NCI-H345 (cell line): ENCODE measurements at regions not wholly inside any gene's neighbourhood (a gene's known extent, or its start where the extent isn't known, plus 50 kb on each side); places are given as distances from the start of the nearest gene placed in this dataset.
"Not testable (repeated sequence)": the region's sequence is repeated elsewhere in the genome, so short reads cannot be mapped to it uniquely, and the experiment has no call there.

ENCODE experiments used
- DNase-seq: peaks from one replicate; lab custom pipeline; 2025; lab: John Stamatoyannopoulos, UW

- DNase-seq: not testable (repeated sequence)
Observed at GRCh38 chr10:38362514-38362913, 268.4 kb downstream of the ZNF37A start.

GRCh38 chr10:38364073-38364472, 269.9 kb downstream of the ZNF37A start:
- DNase-seq: not testable (repeated sequence)

DNA sequence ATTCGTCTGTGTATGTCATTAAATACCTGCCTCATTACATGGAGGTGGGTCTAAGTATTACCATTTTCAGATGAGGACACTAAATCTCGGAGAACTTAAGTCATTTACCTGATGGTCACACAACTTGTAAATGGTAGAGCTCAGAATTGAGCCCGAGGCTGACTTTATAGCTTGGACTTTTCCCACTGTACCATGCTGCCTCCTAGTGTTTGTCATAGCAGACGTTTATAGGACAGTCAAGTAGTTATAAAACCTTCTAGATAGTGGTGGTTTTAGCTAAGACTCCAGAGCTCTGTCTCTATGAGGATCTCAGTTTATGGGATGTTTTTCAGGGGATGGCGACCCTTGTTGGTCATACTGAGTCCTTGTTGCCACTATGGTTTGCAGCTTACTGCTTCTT, 271.8 kb downstream of the ZNF37A start:
- not testable (repeated sequence) for DNase-seq

GRCh38 chr10:38383800-38384199, 289.7 kb downstream of the ZNF37A start:
- DNase-seq: not testable (repeated sequence)

DNA sequence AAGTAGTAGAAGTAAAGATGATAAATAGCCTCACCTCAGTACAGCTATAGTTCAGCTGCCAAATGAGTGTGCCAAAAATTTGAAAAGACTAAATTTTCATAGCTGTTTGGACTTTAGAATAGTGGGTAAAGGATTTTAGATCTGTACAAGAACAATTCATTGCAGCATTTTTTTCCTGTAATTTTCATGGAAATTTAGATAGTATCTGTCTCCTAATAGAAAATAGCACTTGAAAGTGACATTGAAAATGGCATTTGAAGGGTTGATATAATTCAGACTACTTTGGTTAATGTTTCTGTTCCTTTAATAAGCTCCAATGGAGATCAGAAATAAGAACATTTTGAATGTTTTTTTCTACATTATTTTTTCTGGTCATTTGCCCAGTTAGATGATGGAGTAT, 292.7 kb downstream of the ZNF37A start:
- not testable (repeated sequence) for DNase-seq

DNA sequence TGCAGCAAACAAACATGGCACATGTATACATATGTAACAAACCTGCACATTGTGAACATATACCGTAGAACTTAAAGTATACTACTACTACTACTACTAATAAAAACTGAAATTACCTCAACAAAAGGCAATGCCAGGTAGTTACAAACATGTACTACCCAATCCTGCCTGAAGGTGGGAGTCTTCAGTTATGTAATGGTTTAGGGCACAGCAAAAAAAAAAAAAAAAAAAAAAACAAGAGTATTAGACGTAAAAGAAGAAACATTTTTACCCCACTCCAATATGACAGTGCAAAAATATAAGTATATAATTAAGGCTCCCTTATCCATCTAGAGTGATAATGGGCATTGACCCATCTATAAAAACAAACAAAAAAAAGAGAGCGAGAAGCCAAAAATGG, 296.6 kb downstream of the ZNF37A start:
- not testable (repeated sequence) for DNase-seq

DNA sequence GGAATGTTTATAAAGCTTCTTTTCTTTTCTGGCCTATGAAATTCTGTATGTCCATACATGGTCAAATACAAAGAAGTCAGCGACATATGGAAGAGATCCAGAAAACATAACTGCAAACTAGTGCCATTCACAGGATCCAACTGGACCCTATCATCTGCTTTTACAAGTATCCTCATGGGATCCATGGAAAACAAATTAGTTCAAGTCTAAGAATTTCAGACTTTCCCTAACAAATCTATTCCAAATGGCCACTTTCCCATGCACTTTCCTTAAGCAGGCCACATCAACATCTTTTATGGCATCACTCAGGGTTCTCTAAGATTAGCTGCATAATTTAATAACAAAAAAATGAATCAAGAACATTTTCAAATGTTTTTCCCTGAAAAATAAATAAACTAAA, 301.3 kb downstream of the ZNF37A start:
- DNase-seq: not testable (repeated sequence)

DNA sequence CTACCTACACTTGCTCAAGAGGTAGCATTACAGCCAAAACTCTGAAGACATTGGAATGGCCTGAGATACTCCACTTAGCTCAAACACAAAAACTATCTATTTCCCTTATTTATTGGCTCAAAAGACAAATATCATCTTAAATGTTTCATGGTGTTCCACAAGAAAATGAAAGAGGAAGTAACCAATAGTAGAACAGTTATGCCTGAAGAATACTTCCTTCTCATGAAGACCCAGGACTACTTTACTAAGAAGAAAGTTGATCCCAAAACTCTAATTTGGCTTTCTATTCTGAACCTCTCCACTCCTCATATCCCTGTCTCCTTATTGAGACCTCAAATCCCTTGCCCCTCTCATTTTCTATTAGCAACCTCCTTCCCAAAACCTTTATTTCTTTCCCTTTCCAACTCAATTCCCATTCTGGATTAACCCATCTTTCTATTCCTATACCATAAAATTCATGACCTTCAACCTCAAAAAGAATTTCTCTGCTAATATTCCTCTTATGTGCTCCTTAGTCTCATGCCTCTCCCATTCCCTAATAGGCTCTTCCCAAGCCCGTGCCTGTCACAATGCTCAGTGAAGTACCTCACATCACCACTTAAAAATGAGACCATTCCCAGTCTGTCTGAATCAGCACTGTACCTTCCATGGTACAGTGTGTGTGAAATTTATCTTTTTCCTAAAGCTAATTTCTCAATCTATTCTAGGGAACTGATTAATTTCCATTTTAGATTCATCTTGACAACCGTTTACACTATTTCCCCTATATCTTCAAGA, 302.2 kb downstream of the ZNF37A start:
- DNase-seq: not testable (repeated sequence)

DNA sequence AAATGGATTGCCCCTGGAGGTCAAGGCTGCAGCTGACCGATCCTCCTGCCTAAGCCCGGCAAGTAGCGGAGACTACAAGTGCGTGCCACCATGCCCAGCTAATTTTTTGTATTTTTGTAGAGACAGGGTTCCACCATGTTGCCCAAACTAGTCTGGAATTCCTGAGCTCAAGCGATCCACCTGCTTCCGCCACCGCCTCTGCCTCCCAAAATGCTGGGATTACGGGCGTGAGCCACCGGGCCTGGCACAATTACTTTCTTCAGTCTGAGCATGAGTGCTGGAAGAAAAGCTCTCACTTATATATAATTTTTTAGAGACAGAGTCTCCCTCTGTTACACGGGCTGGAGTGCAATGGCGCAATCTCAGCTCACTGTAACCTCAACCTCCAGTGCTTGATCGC, 307.4 kb downstream of the ZNF37A start:
- not testable (repeated sequence) for DNase-seq

DNA sequence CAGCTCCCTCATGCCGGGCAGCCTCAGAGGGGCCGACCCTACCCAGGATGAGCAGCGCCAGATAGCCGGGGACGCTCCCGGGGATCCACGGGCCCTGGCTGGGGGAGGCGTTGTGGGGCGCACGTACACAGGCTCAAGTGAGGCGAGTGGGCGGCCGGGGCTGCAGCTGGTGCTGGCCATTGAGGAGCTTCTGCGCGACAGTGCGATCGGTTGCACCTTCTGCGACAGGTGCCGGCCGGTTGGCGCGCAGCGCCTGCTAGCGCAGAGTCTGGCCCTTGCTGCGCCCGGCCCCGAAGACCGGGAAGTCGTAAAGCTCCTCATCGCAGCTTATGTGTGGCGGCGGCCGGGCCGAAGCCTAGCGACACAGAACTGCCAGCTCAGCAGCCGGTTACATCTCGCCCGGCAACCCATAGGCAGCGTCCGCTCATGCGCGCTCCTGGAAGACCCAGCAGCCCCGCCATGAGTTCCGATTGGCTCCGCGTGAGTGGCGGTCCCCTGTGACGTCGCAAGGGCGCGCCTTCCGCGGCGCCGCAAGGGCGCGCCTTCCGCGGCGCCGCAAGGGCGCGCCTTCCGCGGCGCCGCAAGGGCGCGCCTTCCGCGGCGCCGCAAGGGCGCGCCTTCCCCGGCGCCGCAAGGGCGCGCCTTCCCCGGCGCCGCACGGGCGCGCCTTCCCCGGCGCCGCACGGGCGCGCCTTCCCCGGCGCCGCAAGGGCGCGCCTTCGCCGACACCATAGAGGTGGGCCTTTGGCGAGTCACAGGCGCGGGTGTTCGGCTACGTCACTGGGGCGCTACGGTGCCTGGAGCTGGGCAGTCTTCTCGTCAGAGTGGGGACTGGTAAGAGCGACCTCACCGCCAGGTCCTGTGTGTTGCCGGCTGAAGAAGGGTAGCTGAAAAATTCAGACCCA, 308.6 kb downstream of the ZNF37A start:
- peak; percentile 85 for DNase-seq

DNA sequence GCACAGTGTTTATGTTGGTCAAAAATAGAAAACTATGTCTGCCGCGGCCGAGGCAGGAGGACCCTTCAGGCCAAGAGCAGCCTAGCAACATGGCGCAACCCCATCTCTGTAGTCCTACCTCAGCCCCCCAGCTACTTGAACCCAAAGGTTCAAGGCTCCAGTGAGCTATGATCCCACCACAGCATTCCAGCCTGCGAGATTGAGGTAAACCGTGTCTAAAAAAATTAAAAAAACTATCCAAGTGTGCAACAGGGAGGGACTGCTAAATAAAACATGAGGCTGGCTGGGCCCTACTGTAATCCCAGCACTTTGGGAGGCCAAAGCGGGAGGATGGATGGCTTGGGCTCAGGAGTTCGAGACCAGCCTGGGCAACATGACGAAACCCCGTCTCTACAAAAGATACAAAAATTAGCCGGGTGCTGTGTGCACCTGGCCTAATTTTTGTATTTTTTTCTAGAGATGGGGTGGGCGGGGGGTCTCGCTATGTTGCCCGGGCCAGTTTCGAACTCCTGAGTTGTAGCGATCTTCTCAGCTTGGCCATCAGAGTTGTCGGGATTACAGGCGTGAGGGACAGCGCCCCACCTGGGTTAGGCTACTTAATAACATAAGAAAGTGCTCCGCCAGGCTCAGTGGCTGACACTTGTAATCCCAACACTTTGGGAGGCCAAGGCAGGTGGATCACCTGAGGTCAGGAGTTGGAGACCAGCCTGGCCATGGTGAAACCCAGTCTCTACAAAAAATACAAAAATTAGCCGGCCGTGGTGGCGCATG, 309.4 kb downstream of the ZNF37A start:
- DNase-seq: not testable (repeated sequence)

DNA sequence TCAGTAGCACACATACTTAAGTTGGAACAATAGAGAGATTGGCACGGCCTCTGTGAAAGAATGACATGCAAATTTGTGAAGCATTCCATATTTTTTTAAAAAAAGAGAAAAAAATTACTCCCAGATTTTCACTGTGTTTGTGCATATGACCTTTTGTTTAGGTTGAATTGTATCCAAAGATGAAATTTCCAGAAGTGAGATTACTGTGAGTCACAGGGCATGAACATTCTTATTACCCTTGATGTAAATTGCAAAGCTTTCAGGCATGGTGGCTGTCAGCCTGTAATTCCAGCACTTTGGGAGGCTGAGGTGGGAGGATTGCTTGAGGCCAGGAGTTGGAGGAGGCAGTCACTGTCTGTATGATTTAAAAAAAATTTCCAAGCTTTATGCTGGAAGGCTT, 329.5 kb downstream of the ZNF37A start:
- not testable (repeated sequence) for DNase-seq

DNA sequence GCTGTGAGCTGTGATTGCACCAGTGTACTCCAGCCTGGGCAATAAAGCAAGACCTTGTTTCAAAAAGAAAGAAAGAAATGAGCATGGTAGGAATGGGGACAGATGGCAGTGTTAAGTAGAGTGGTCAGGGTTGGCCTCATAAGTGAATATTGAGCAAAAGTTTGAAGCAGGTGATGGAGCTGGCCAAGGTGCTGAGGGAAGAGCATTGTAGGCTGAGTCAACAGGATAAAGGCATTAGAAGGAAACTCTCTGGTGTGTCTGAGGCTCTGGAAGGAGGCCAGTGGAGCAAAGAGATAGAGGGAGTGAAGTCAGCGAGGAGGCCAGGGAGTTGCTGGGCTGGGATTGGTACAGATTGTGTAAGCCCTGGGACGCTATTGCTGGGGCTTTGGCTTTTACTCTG, 336.1 kb downstream of the ZNF37A start:
- not testable (repeated sequence) for DNase-seq

DNA sequence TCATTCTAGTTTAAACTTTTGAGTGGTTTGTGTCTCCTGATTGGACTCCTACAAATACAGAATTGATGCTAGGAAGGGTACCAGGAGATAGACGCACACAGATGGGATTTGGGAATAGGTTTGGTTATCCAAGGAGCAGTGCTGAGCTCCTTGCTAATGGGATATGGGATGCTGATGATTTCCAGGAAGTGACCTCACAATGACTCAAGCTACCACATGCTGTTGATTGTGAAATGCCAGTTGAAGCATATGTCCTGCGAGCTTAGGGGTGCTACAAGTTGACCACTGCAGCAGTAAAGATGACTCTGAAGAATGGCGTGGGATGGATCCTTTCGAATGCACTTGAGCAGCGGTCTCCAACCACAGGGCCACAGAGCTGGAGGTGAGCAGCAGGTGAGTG, 343.2 kb downstream of the ZNF37A start:
- not testable (repeated sequence) for DNase-seq

DNA sequence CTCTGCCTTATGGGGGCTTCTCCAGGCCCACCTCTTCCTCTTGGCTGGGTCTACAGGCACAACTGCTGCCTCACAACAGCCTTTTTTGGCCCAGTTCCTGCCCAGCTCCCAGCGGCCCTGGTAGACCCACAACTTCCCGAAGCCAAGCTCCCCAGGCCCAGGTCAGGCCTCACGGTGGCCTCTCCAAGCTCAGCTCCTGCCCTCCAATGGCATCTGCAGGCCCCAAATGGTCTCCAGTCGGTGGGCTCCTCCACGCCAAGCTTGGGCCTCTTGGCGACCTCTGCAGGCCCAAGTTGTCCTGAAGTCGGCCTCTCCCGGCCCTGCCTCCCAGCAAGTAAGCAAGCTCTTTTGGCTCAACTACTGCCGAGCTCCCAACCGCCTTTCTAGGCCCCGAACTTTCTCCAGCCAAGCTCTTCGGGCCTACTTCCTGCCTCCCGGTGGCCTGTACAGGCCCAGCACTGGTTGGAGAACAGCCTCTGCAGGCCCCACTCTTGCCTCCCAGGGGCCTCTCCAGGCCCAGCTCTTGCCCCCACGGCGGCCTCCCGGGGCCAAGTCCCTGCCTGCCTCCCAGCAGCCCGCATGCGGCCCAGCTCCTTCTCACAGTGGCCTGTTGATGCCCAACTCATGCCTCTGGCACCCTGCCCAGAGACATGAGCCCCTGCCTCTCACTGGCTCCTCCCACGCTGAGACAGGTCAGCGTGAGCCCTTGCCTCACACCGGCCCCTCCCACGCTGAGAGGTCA, 354.6 kb downstream of the ZNF37A start:
- not testable (repeated sequence) for DNase-seq

- DNase-seq: not testable (repeated sequence)
Observed at GRCh38 chr10:38449618-38450017, 355.5 kb downstream of the ZNF37A start.

DNA sequence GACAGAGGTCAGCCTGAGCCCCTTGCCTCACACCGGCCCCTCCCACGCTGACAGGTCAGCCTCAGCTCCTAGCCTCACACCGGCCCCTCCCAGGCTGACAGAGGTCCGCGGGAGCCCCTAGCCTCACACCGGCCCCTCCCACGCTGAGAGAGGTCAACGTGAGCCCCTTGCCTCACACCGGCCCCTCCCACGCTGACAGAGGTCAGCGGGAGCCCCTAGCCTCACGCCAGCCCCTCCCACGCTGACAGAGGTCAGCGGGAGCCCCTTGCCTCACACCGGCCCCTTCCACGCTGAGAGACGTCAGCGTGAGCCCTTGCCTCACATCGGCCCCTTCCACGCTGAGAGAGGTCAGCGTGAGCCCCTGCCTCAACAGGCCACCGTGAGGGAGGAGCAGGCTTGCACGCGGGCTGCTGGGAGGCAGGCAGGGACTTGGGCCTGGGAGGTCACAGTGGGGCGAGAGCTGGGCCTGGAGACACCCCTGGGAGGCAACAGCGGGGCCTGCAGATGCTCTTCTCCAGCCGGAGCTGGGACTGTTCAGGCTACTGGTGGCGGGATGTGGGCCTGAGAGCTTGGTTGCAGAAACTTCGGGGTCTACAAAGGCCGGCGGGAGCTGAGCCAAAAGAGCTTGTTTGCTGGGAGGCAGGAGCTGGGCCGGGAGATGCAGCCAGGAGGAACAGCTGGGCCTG, 356.4 kb downstream of the ZNF37A start:
- DNase-seq: not testable (repeated sequence)

- DNase-seq: not testable (repeated sequence)
Observed at GRCh38 chr10:38451306-38451967, 357.3 kb downstream of the ZNF37A start.
